Activated T-helper 2 cell treated with anti-CD3 and anti-CD28 coated beads, Interferon-gamma antibody, Interleukin-2, Interleukin-4, amounts not matched to agents 10 μg/mL and 5 μg/mL and 100 μg/mL, durations not matched to agents 14 hours and 24 hours and 36 hours (primary cell): ENCODE measurements at regions not wholly inside any gene's neighbourhood (a gene's known extent, or its start where the extent isn't known, plus 50 kb on each side); places are given as distances from the start of the nearest gene placed in this dataset.

Source experiments
- DNase-seq: peaks from one replicate; pipeline ENCODE4 v3.0.0; 2021; ENCODE audit warnings: low spot score
- H3K27ac Mint-ChIP-seq: one replicate; pipeline ENCODE4 v1.8.0; 2021; ENCODE audit warnings: mixed read lengths
- H3K27me3 Mint-ChIP-seq: one replicate; pipeline ENCODE4 v1.8.0; 2021; ENCODE audit warnings: low read depth, mixed read lengths
- H3K36me3 Mint-ChIP-seq: one replicate; pipeline ENCODE4 v1.8.0; 2021; ENCODE audit warnings: low read depth, mixed read lengths
- H3K4me1 Mint-ChIP-seq: one replicate; pipeline ENCODE4 v1.8.0; 2021; ENCODE audit warnings: low read depth, mixed read lengths
- H3K4me3 Mint-ChIP-seq: one replicate; pipeline ENCODE4 v1.8.0; 2021; ENCODE audit warnings: low read depth, mild to moderate bottlenecking, moderate library complexity, mixed read lengths
- H3K9me3 Mint-ChIP-seq: one replicate; pipeline ENCODE4 v1.8.0; 2021; ENCODE audit warnings: mixed read lengths
- intact Hi-C: fragments of 100-400 bp; cut with micrococcal nuclease; formaldehyde crosslinking; loops from one replicate; pipeline ENCODE4 v1.15.1; 2023

DNA sequence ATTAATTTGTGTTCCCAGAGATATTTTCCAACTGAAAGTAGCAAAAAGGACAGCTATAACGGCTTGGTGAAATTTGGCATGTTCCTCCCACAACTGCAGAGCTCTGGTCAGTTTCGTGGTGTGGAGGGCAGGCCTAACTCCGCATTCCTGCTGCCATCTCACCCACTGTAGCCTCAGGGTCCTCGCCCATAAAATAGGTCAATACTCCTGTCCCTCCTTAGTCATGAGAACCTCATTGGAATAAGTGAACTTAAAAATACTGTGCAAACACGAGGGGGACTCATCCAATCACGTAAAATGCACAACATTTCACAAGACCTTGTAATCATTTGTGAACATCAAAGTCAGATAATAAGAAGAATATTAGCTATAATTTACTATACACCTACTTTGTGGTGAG lies 143.5 kb upstream of the NCKAP5 start:
- Mint-ChIP-seq H3K4me3 (no peak overlapping the region), H3K36me3 (no peaks in the 10 kb centered on the region), H3K27ac (no peak overlapping the region), H3K9me3 (no peaks in the 10 kb centered on the region), H3K27me3 (no peaks in the 10 kb centered on the region), H3K4me1 (no peaks in the 10 kb centered on the region)
- DNase-seq, result no peak
- intact Hi-C loops, result no loop called here

- intact Hi-C loops, result no loop called here
- Mint-ChIP-seq H3K36me3 (no peaks in the 10 kb centered on the region), H3K27ac (no peak overlapping the region), H3K27me3 (no peaks in the 10 kb centered on the region), H3K4me3 (no peak overlapping the region), H3K9me3 (no peaks in the 10 kb centered on the region), H3K4me1 (no peaks in the 10 kb centered on the region)
- no peak for DNase-seq
Measured at GRCh38 chr2:133712369-133712768, 144.1 kb upstream of the NCKAP5 start.

DNA sequence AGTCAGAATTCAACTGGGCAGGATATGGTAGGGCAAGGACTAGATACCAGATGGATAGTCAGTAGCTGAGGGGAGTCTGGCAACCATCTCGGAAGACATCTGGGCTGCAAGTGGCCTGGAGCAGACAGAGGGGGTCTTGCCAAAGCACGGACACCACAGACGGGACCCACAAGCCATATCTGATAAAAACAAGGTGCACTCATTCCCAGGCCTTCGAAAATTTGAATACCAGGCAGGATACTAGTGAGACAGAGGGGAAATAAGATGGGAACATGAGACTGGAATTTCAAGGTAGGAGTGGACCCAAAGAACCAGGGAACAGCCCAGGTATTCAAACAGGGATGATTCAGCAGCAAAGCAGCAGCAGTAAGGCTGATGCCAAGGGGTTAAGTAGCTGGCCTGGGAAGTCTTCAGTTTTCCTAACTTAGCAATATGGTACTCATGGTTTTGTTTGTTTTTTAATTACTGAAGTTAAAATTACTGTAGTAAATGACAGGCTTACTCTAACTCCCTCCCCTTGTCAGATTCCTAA lies 144.9 kb upstream of the NCKAP5 start:
- no peaks in the 10 kb centered on the region for H3K4me1 Mint-ChIP-seq
- H3K36me3 Mint-ChIP-seq, result no peaks in the 10 kb centered on the region
- H3K27ac Mint-ChIP-seq, result no peak overlapping the region
- H3K9me3 Mint-ChIP-seq, result no peaks in the 10 kb centered on the region
- H3K4me3 Mint-ChIP-seq, result no peak overlapping the region
- intact Hi-C loops, result no loop called here
- H3K27me3 Mint-ChIP-seq, result no peaks in the 10 kb centered on the region
- DNase-seq, result no peak

GRCh38 chr2:133716166-133716565 lies 147.9 kb upstream of the NCKAP5 start:
- no peak overlapping the region for H3K4me3 Mint-ChIP-seq
- intact Hi-C loops, result no loop called here
- no peak for DNase-seq
- no peak overlapping the region for H3K27ac Mint-ChIP-seq
- H3K27me3 Mint-ChIP-seq, result no peaks in the 10 kb centered on the region
- H3K36me3 Mint-ChIP-seq, result no peaks in the 10 kb centered on the region
- no peaks in the 10 kb centered on the region for H3K4me1 Mint-ChIP-seq
- no peaks in the 10 kb centered on the region for H3K9me3 Mint-ChIP-seq

GRCh38 chr2:133717497-133717896 lies 149.2 kb upstream of the NCKAP5 start:
- no peak overlapping the region for H3K27ac Mint-ChIP-seq
- no peaks in the 10 kb centered on the region for H3K27me3 Mint-ChIP-seq
- H3K4me3 Mint-ChIP-seq, result no peak overlapping the region
- no peaks in the 10 kb centered on the region for H3K9me3 Mint-ChIP-seq
- intact Hi-C loops, result no loop called here
- DNase-seq, result no peak
- H3K36me3 Mint-ChIP-seq, result no peaks in the 10 kb centered on the region
- no peaks in the 10 kb centered on the region for H3K4me1 Mint-ChIP-seq

GRCh38 chr2:133718688-133719201 lies 150.5 kb upstream of the NCKAP5 start:
- Mint-ChIP-seq H3K9me3 (no peaks in the 10 kb centered on the region), H3K36me3 (no peaks in the 10 kb centered on the region), H3K4me3 (no peak overlapping the region)

GRCh38 chr2:133720429-133720828 lies 152.2 kb upstream of the NCKAP5 start:
- intact Hi-C loops, result no loop called here
- no peaks in the 10 kb centered on the region for H3K27me3 Mint-ChIP-seq
- H3K4me3 Mint-ChIP-seq, result no peak overlapping the region
- H3K9me3 Mint-ChIP-seq, result no peaks in the 10 kb centered on the region
- no peak overlapping the region for H3K27ac Mint-ChIP-seq
- H3K4me1 Mint-ChIP-seq, result no peaks in the 10 kb centered on the region
- no peaks in the 10 kb centered on the region for H3K36me3 Mint-ChIP-seq
- DNase-seq, result no peak

More at GRCh38 chr2:133718688-133719201, 150.5 kb upstream of the NCKAP5 start:
- H3K27ac Mint-ChIP-seq, result no peak overlapping the region
- no peaks in the 10 kb centered on the region for H3K4me1 Mint-ChIP-seq
- DNase-seq, result no peak
- intact Hi-C loops, result no loop called here
- no peaks in the 10 kb centered on the region for H3K27me3 Mint-ChIP-seq

GRCh38 chr2:133721118-133721517 lies 152.9 kb upstream of the NCKAP5 start:
- H3K27ac Mint-ChIP-seq, result no peak overlapping the region
- no peak overlapping the region for H3K4me3 Mint-ChIP-seq
- DNase-seq, result no peak
- no peaks in the 10 kb centered on the region for H3K27me3 Mint-ChIP-seq
- intact Hi-C loops, result no loop called here
- H3K9me3 Mint-ChIP-seq, result no peaks in the 10 kb centered on the region
- no peaks in the 10 kb centered on the region for H3K4me1 Mint-ChIP-seq
- H3K36me3 Mint-ChIP-seq, result no peaks in the 10 kb centered on the region

DNA sequence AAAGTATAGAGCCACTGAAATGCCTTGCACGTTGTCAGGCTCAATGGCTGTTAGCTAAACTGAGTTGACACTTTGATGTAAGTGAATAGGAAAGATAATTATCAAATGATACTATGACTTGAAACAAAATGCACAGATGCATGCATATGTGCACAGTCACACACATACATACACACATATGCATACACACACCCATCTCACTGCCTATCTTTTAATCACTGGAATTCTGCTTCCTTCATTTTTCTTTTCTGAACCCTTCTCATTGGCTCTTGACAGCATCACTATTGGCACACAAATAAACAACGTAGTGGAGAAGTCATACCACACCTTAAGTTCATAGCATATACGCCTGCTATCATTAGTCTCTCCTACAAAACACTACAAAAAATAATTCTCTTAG lies 154.9 kb upstream of the NCKAP5 start:
- DNase-seq, result no peak
- H3K4me1 Mint-ChIP-seq, result no peaks in the 10 kb centered on the region
- H3K4me3 Mint-ChIP-seq, result no peak overlapping the region
- H3K36me3 Mint-ChIP-seq, result no peaks in the 10 kb centered on the region
- no peaks in the 10 kb centered on the region for H3K27me3 Mint-ChIP-seq
- no peaks in the 10 kb centered on the region for H3K9me3 Mint-ChIP-seq
- intact Hi-C loops, result no loop called here
- no peak overlapping the region for H3K27ac Mint-ChIP-seq

- no peak overlapping the region for H3K4me3 Mint-ChIP-seq
- DNase-seq, result no peak
- H3K27ac Mint-ChIP-seq, result no peak overlapping the region
- H3K36me3 Mint-ChIP-seq, result no peaks in the 10 kb centered on the region
- no peaks in the 10 kb centered on the region for H3K27me3 Mint-ChIP-seq
- intact Hi-C loops, result no loop called here
- H3K9me3 Mint-ChIP-seq, result no peaks in the 10 kb centered on the region
- no peaks in the 10 kb centered on the region for H3K4me1 Mint-ChIP-seq
Measured at GRCh38 chr2:133726973-133727372, 158.7 kb upstream of the NCKAP5 start.

DNA sequence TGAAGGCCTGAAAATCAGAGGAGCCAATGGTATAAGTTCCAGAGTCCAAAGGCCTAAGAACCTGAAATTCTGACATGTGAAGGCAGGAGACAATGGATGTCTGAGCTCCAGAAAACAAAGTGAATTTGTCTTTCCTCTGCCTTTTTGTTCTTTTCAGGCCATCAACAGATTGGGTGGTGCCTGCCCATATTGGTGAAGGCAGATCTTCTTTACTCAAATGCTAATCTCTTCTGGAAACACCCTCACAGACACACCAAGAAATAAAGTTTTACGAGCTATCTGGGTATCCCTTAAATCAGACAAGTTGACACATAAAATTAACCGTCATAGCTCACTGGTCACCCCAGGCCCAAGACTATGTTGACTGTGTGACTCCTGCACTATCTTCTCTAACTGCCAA lies 163.8 kb upstream of the NCKAP5 start:
- intact Hi-C loops, result no loop called here
- Mint-ChIP-seq H3K4me1 (no peaks in the 10 kb centered on the region), H3K36me3 (no peaks in the 10 kb centered on the region), H3K9me3 (peaks cover 4% of the 10 kb centered on the region), H3K4me3 (no peak overlapping the region), H3K27me3 (no peaks in the 10 kb centered on the region), H3K27ac (no peak overlapping the region)
- no peak for DNase-seq

DNA sequence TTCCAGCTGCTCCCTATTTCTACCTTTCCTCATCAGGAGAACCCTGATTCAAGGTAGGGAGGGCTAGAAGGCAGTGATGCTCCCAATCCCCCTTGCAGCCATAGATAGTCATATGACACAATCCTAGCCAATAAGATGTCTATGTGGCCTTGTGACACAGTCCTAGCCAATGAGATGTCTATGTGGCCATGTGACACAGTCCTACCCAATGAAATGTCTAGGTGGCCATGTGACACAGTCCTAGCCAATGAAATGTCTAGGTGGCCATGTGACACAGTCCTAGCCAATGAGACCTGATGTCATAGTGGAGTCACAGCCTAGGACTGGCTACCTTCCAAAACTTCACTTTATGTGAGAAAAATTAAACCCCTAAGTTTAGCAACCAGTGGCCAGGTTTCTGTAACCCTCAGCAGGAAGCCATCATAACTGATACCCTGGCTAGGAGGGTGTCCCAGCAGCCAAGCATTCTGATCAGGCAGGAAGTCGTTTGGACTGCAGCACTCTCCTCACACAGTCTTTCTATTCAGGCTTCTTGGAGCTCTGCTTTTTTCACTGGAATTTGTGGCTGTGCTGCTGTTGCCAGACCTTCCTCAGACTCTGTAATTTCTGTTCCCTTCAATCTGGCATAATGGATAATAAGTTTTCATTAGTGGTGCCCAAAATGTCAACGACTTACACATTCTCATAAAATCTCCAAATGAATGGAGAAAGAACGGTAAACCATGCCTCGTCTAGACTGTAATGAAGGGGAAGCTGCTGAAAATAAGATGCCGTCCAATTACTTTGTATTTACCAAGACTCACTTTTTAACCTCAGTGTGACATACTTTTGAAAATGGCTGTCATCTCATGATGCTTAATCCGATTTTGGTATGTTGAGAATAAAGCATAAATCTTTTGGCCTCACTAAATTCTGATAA lies 165.0 kb upstream of the NCKAP5 start:
- no peaks in the 10 kb centered on the region for H3K27me3 Mint-ChIP-seq
- H3K36me3 Mint-ChIP-seq, result no peaks in the 10 kb centered on the region
- intact Hi-C loops, result no loop called here
- H3K27ac Mint-ChIP-seq, result no peak overlapping the region
- H3K4me3 Mint-ChIP-seq, result no peak overlapping the region
- no peaks in the 10 kb centered on the region for H3K4me1 Mint-ChIP-seq
- H3K9me3 Mint-ChIP-seq, result peaks cover 4% of the 10 kb centered on the region
- DNase-seq, result no peak

DNA sequence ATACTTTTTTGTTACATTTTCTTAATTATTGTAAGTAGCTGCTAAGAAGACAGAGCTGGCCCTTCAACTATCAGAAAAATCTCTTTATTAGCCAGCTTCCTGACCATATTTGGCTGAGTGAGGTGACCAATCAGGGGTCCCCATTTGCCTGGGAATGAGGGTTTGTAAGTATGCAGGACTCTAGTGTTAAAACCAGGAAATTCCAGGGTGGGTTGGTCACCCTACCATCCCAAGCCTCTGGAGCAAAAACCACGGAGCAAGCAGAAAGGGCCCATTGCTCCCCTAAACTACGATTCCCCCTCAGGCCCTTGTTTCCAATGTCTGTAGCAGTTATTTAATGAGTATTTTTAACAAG lies 165.6 kb upstream of the NCKAP5 start:
- no peak overlapping the region for H3K4me3 Mint-ChIP-seq
- H3K9me3 Mint-ChIP-seq, result peaks cover 4% of the 10 kb centered on the region
- H3K27ac Mint-ChIP-seq, result no peak overlapping the region
- H3K36me3 Mint-ChIP-seq, result no peaks in the 10 kb centered on the region
- DNase-seq, result no peak
- intact Hi-C loops, result no loop called here
- no peaks in the 10 kb centered on the region for H3K27me3 Mint-ChIP-seq
- H3K4me1 Mint-ChIP-seq, result no peaks in the 10 kb centered on the region
